Progenitor cell of endocrine pancreas (in vitro differentiated cells): ENCODE measurements at regions not wholly inside any gene's neighbourhood (a gene's known extent, or its start where the extent isn't known, plus 50 kb on each side); places are given as distances from the start of the nearest gene placed in this dataset.

ENCODE experiments used
- DNase-seq: peaks from one replicate; pipeline ENCODE4 v3.0.0; 2021; ENCODE audit warnings: low spot score; ENCODE audit not compliant: unreplicated experiment
- H3K27ac Mint-ChIP-seq: 2 replicates; pipeline ENCODE4 v1.8.0; 2021; ENCODE audit warnings: mild to moderate bottlenecking, moderate library complexity, mixed read lengths
- H3K27me3 Mint-ChIP-seq: 2 replicates; pipeline ENCODE4 v1.8.0; 2021; ENCODE audit warnings: mixed read lengths
- H3K36me3 Mint-ChIP-seq: 2 replicates; pipeline ENCODE4 v1.8.0; 2022; ENCODE audit warnings: mixed read lengths; ENCODE audit not compliant: insufficient read depth
- H3K4me1 Mint-ChIP-seq: 2 replicates; pipeline ENCODE4 v1.8.0; 2021; ENCODE audit warnings: low read depth, mixed read lengths
- H3K4me3 Mint-ChIP-seq: 2 replicates; pipeline ENCODE4 v1.8.0; 2021; ENCODE audit warnings: low read depth, mild to moderate bottlenecking, moderate library complexity, mixed read lengths
- H3K9me3 Mint-ChIP-seq: 2 replicates; pipeline ENCODE4 v1.8.0; 2021; ENCODE audit warnings: low read depth, mixed read lengths
- CTCF ChIP-seq: fragments of 200-600 bp; sonication (generic); IDR thresholded peaks from one replicate; pipeline ENCODE4 v1.5.0; 2021; ENCODE audit warnings: antibody characterized with exemption, mild to moderate bottlenecking; ENCODE audit not compliant: unreplicated experiment

- no peak for TF ChIP-seq CTCF
- Mint-ChIP-seq H3K4me1 (peaks cover 7% of the 10 kb centered on the region), H3K9me3 (no peaks in the 10 kb centered on the region), H3K4me3 (no peak overlapping the region), H3K27me3 (no peaks in the 10 kb centered on the region), H3K36me3 (no peaks in the 10 kb centered on the region), H3K27ac (no peak overlapping the region)
- DNase-seq: no peak
Observed at GRCh38 chr15:29904757-29905417, 82.6 kb upstream of the TJP1 start.

- no peak overlapping the region for H3K27ac Mint-ChIP-seq
- TF ChIP-seq CTCF: no peak
- no peak for DNase-seq
- no peaks in the 10 kb centered on the region for H3K27me3 Mint-ChIP-seq
- H3K9me3 Mint-ChIP-seq: no peaks in the 10 kb centered on the region
- H3K4me3 Mint-ChIP-seq: no peak overlapping the region
- peaks cover 7% of the 10 kb centered on the region for H3K4me1 Mint-ChIP-seq
- H3K36me3 Mint-ChIP-seq: no peaks in the 10 kb centered on the region
Observed at GRCh38 chr15:29903785-29904464, 81.7 kb upstream of the TJP1 start.

GRCh38 chr15:29903028-29903427 lies 80.8 kb upstream of the TJP1 start:
- Mint-ChIP-seq H3K9me3 (peaks cover 3% of the 10 kb centered on the region), H3K4me1 (peaks cover 7% of the 10 kb centered on the region), H3K36me3 (peaks cover 2% of the 10 kb centered on the region), H3K4me3 (no peak overlapping the region), H3K27me3 (no peaks in the 10 kb centered on the region), H3K27ac (no peak overlapping the region)
- no peak for TF ChIP-seq CTCF
- no peak for DNase-seq

- Mint-ChIP-seq H3K27me3 (no peaks in the 10 kb centered on the region), H3K4me1 (peaks cover 7% of the 10 kb centered on the region), H3K4me3 (no peak overlapping the region), H3K27ac (no peak overlapping the region), H3K36me3 (peaks cover 2% of the 10 kb centered on the region), H3K9me3 (peaks cover 12% of the 10 kb centered on the region)
- no peak for TF ChIP-seq CTCF
- no peak for DNase-seq
Observed at GRCh38 chr15:29900237-29901189, 78.2 kb upstream of the TJP1 start.

GRCh38 chr15:29896062-29896461 lies 73.8 kb upstream of the TJP1 start:
- Mint-ChIP-seq H3K9me3 (peaks cover 12% of the 10 kb centered on the region), H3K36me3 (peaks cover 2% of the 10 kb centered on the region), H3K27me3 (no peaks in the 10 kb centered on the region), H3K4me3 (no peak overlapping the region), H3K4me1 (peaks cover 7% of the 10 kb centered on the region), H3K27ac (no peak overlapping the region)
- no peak for DNase-seq
- TF ChIP-seq CTCF: no peak
